ENCODE measurements at regions not wholly inside any gene's neighbourhood (a gene's known extent, or its start where the extent isn't known, plus 50 kb on each side); places are given as distances from the start of the nearest gene placed in this dataset.

GRCh38 chr5:167247816-167248215 is 1043.6 kb upstream of the WWC1 start:
- ATAC-seq = no peak
- intact Hi-C loops (cut with DNase I) = no loop called here
- no peak for DNase-seq

GRCh38 chr5:167248257-167248656 is 1043.2 kb upstream of the WWC1 start:
- no peak for ATAC-seq
- intact Hi-C loops (cut with DNase I) = no loop called here
- DNase-seq = no peak

- ATAC-seq = no peak
- intact Hi-C loops (cut with DNase I) = no loop called here
- no peak for DNase-seq
These were observed 1040.4 kb upstream of the WWC1 start for GRCh38 chr5:167250996-167251395.

GRCh38 chr5:167254132-167254531 is 1037.3 kb upstream of the WWC1 start:
- intact Hi-C loops (cut with DNase I) = no loop called here
- DNase-seq = no peak
- no peak for ATAC-seq

- no peak for DNase-seq
- intact Hi-C loops (cut with DNase I) = no loop called here
- ATAC-seq = no peak
These were observed 1035.5 kb upstream of the WWC1 start for GRCh38 chr5:167255926-167256325.

GRCh38 chr5:167259806-167260205 is 1031.6 kb upstream of the WWC1 start:
- intact Hi-C loops (cut with DNase I) = no loop called here
- no peak for DNase-seq
- no peak for ATAC-seq

GRCh38 chr5:167261309-167262100 is 1029.9 kb upstream of the WWC1 start:
- ATAC-seq (no peak), DNase-seq (no peak)
- intact Hi-C loops (cut with DNase I) = no loop called here

GRCh38 chr5:167263185-167263584 is 1028.3 kb upstream of the WWC1 start:
- intact Hi-C loops (cut with DNase I) = no loop called here
- ATAC-seq = no peak
- DNase-seq = no peak

- DNase-seq (no peak), ATAC-seq (no peak)
- intact Hi-C loops (cut with DNase I) = no loop called here
These were observed 1027.1 kb upstream of the WWC1 start for GRCh38 chr5:167264348-167264747.

GRCh38 chr5:167268337-167268736 is 1023.1 kb upstream of the WWC1 start:
- DNase-seq (no peak), ATAC-seq (no peak)
- intact Hi-C loops (cut with DNase I) = no loop called here

GRCh38 chr5:167269146-167269545 is 1022.3 kb upstream of the WWC1 start:
- no peak for ATAC-seq
- DNase-seq = no peak
- intact Hi-C loops (cut with DNase I) = no loop called here

- intact Hi-C loops (cut with DNase I) = no loop called here
- DNase-seq (no peak), ATAC-seq (no peak)
These were observed 1020.4 kb upstream of the WWC1 start for GRCh38 chr5:167271081-167271480.

- intact Hi-C loops (cut with DNase I) = no loop called here
- ATAC-seq (no peak), DNase-seq (no peak)
These were observed 1019.9 kb upstream of the WWC1 start for GRCh38 chr5:167271511-167271910.

- DNase-seq (no peak), ATAC-seq (no peak)
- intact Hi-C loops (cut with DNase I) = no loop called here
These were observed 1011.3 kb upstream of the WWC1 start for GRCh38 chr5:167280111-167280510.

- no peak for DNase-seq
- intact Hi-C loops (cut with DNase I) = no loop called here
- ATAC-seq = no peak
These were observed 1009.5 kb upstream of the WWC1 start for GRCh38 chr5:167281925-167282324.

GRCh38 chr5:167283691-167284090 is 1007.8 kb upstream of the WWC1 start:
- intact Hi-C loops (cut with DNase I) = no loop called here
- no peak for DNase-seq
- no peak for ATAC-seq

GRCh38 chr5:167284222-167284890 is 1007.1 kb upstream of the WWC1 start:
- intact Hi-C loops (cut with DNase I) = no loop called here
- DNase-seq = no peak
- no peak for ATAC-seq

- DNase-seq (no peak), ATAC-seq (no peak)
- intact Hi-C loops (cut with DNase I) = no loop called here
These were observed 1005.9 kb upstream of the WWC1 start for GRCh38 chr5:167285591-167285990.

GRCh38 chr5:167286891-167287290 is 1004.6 kb upstream of the WWC1 start:
- no peak for DNase-seq
- ATAC-seq = no peak
- intact Hi-C loops (cut with DNase I) = no loop called here

- ATAC-seq = no peak
- intact Hi-C loops (cut with DNase I) = no loop called here
- no peak for DNase-seq
These were observed 1001.0 kb upstream of the WWC1 start for GRCh38 chr5:167290478-167290877.

All from left cardiac atrium (tissue), 4 donors.